HFF-Myc (cell line): ENCODE measurements at regions not wholly inside any gene's neighbourhood (a gene's known extent, or its start where the extent isn't known, plus 50 kb on each side); places are given as distances from the start of the nearest gene placed in this dataset.

ENCODE experiments used
- DNase-seq: peaks from one replicate; pipeline ENCODE4 v3.0.0-alpha.2; 2011; ENCODE audit warnings: low read depth; ENCODE audit errors: extremely low read depth
- H3K4me3 ChIP-seq: replicated peaks from 2 replicates; pipeline ENCODE4 v1.5.1; 2011; ENCODE audit warnings: low read depth, mild to moderate bottlenecking, control low read depth, low read length
- TF ChIP-seq, protein P1 (sequence below): IDR thresholded peaks from 2 replicates; pipeline ENCODE4 v1.5.1; 2012; ENCODE audit warnings: mild to moderate bottlenecking, low read depth, low read length, control low read depth; ENCODE audit errors: missing control alignments

DNA sequence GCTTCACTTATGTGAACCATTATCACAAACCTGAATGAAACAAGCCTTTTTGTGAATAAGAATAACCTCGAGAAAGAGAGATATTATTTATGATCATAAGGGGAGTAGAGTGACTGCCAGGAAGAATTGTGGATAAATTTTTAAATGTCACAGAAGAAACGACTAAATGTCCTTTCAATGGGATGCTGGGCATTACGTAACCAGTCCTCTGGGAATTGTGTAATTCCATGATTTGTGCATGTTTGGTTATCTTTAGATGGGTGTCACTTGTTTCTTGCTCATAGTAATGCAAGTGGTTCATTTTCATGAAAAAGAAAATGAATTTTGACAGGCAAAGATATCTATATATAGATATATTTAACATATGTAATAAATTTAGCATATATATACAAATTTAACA is 379.5 kb upstream of the AGTR1 start:
- TF ChIP-seq, protein P1, sequence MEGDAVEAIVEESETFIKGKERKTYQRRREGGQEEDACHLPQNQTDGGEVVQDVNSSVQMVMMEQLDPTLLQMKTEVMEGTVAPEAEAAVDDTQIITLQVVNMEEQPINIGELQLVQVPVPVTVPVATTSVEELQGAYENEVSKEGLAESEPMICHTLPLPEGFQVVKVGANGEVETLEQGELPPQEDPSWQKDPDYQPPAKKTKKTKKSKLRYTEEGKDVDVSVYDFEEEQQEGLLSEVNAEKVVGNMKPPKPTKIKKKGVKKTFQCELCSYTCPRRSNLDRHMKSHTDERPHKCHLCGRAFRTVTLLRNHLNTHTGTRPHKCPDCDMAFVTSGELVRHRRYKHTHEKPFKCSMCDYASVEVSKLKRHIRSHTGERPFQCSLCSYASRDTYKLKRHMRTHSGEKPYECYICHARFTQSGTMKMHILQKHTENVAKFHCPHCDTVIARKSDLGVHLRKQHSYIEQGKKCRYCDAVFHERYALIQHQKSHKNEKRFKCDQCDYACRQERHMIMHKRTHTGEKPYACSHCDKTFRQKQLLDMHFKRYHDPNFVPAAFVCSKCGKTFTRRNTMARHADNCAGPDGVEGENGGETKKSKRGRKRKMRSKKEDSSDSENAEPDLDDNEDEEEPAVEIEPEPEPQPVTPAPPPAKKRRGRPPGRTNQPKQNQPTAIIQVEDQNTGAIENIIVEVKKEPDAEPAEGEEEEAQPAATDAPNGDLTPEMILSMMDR: no peak
- no peak for DNase-seq

DNA sequence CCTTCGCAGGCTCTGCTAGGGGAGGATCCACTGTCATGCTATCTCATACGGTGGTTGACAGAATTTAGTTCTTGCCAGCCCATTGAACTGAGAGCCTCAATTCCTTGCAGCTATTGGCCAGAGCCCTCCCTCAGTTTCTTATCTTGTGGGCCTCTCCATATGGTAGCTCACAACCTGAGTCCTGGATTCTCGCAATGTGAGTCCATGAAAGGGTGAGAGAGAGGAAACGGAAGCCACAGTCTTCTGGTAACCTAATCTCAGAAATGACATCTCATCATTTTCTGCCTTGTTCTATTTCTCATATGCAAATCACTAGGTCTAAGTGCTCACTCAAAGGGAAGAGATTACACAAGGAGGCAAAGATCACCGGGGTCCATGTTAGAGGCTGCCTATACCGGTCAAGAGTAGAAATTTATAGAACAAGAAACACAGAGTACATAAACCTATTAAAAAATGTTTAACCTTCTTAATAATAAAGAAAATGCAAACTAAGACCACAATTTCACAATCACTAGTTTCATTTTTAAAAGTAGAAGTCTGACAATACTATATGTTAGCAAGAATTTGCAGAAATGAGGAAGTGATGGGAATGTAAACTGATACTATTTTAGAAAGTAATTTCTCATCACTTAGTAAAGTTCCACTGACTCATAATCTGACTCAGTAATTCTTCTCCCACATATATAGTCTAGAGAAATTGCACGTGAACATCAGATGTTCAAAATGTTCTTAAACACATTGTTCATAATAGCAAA is 378.4 kb upstream of the AGTR1 start:
- TF ChIP-seq, protein P1: no peak
- DNase-seq: peak; percentile 60

More for the DNA sequence above, 379.5 kb upstream of the AGTR1 start:
- H3K4me3 ChIP-seq: no peak overlapping the region

DNA sequence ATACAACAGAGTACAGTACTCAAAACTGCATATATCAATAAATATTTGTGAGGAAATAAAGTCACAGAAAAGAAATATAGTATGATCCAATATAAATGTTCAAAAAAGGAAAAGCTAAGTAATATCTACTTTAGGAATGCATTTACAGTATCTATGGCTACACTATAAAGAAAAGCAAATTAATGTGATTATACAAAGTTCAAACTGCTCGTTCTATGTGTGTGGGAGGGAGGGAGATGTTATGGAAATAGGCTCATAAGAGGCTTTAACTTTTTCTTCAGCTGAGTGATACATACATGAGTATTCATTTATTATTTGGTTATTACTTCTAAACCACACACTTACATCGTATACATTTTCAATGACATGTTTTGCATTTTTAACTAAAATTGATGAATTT is 377.7 kb upstream of the AGTR1 start:
- TF ChIP-seq, protein P1: no peak
- DNase-seq: no peak

More for the DNA sequence above, 378.4 kb upstream of the AGTR1 start:
- peak overlapping the region; percentile 5 for H3K4me3 ChIP-seq

DNA sequence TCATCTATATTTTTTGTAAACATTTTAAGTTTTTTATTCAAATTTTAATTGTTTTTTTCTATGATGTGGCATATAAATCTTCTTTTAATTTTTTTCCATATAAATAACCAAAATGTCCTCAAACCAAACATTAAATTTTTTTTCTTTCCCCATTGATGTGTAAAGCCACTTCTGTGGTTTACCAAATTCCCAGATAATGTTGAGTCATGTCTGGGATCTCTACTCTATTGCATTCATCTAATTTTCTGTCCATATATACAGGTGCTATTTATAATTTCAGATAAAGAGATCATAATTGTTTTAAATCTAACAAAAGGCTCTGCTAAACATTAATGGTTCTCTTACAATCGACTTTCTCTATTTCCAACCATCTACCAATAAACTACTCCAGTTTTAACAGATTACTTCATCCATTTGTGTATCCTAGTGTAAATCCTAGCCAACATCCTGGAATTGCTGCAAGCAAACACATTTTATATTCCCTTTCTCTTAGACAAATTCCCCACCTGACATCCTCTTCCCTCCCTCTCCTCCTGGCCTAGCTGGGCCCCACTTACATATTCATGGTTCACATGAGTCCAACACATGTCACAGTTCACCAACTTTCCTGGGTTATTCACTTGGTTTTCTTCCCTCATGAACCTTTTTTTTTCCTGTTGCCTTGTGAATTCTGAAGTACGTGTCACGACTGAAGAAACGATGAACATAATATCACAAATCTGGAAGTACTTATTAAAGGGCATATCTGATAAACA is 368.0 kb upstream of the AGTR1 start:
- no peak overlapping the region for H3K4me3 ChIP-seq
- TF ChIP-seq, protein P1: no peak
- DNase-seq: no peak

More for the DNA sequence above, 377.7 kb upstream of the AGTR1 start:
- no peak overlapping the region for H3K4me3 ChIP-seq

DNA sequence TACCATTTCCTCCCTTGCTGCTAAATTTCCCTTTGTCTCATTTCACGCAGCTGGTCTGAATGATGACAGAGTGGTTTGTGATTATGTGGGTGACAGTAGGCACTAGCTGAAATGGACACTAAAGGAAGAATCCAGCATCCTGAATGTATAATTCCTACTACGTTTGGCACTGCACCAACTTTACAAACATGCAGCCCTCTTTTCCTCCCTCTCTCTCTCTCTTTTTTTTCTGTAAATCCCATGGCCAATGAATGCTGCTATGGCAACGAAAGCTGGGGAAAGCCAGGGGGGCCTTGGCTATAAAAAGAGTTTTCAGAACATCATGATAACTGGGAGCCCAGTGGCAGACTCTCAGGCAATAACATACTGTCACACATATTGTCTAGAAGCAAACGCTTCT is 367.2 kb upstream of the AGTR1 start:
- H3K4me3 ChIP-seq: no peak overlapping the region
- no peak for DNase-seq
- TF ChIP-seq, protein P1: no peak

DNA sequence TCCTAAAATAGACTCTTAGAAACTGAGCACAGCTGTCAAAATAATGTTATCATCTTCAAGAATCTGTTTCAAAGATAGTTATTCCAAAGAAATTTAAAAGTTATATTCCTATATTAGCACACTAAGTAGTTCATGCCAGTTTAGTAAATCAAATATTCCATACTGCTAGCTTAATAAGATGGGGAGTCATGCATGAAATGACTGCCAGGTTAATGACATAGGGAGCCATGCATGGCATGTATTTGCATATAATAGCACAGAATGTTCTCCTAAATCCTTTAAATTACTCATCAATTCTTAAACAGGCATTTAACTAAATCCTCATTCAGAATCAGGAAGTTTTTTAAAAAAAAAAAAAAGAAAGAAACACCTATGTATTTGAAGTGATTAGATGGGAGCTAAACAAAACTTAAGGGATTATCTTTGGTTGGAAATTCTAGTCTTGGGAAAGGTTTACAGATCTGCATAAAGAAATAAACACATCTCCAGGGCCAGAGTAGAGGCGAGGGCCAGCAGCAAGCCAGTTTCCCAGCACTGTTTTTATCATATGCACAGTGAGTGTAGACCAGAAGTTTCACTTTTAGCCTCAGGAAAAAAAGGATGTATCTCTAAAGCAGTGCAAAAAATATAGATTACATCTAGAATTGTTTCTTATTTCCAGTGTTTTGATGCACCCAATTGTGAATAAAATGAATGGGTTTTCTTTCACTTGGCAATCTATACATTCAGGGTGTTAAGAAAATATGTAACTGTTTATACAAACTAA is 366.4 kb upstream of the AGTR1 start:
- no peak overlapping the region for H3K4me3 ChIP-seq
- TF ChIP-seq, protein P1: no peak
- no peak for DNase-seq
